ENCODE measurements at regions not wholly inside any gene's neighbourhood (a gene's known extent, or its start where the extent isn't known, plus 50 kb on each side); places are given as distances from the start of the nearest gene placed in this dataset.
"Not testable (repeated sequence)": the region's sequence is repeated elsewhere in the genome, so short reads cannot be mapped to it uniquely, and the experiment has no call there.

GRCh38 chr2:208685929-208686328, 279.3 kb downstream of the PTH2R start:
- intact Hi-C loops (cut with micrococcal nuclease), result not testable (repeated sequence)

GRCh38 chr2:208686665-208687064, 280.1 kb downstream of the PTH2R start:
- intact Hi-C loops (cut with micrococcal nuclease), result no loop called here

GRCh38 chr2:208687720-208688119, 281.1 kb downstream of the PTH2R start:
- intact Hi-C loops (cut with micrococcal nuclease), result not testable (repeated sequence)

GRCh38 chr2:208698114-208698513, 291.5 kb downstream of the PTH2R start:
- intact Hi-C loops (cut with micrococcal nuclease), result no loop called here

- intact Hi-C loops (cut with micrococcal nuclease), result no loop called here
These were observed 301.9 kb downstream of the PTH2R start for GRCh38 chr2:208708486-208708885.

GRCh38 chr2:208711598-208711997, 305.0 kb downstream of the PTH2R start:
- intact Hi-C loops (cut with micrococcal nuclease), result no loop called here

GRCh38 chr2:208713066-208713745, 306.6 kb downstream of the PTH2R start:
- intact Hi-C loops (cut with micrococcal nuclease), result no loop called here

GRCh38 chr2:208718828-208719227, 312.2 kb downstream of the PTH2R start:
- intact Hi-C loops (cut with micrococcal nuclease), result no loop called here

- intact Hi-C loops (cut with micrococcal nuclease), result no loop called here
These were observed 316.1 kb downstream of the PTH2R start for GRCh38 chr2:208722731-208723130.

GRCh38 chr2:208725280-208725679, 318.7 kb downstream of the PTH2R start:
- intact Hi-C loops (cut with micrococcal nuclease), result no loop called here

GRCh38 chr2:208726242-208726641, 319.6 kb downstream of the PTH2R start:
- intact Hi-C loops (cut with micrococcal nuclease), result no loop called here

- intact Hi-C loops (cut with micrococcal nuclease), result not testable (repeated sequence)
These were observed 345.2 kb downstream of the PTH2R start for GRCh38 chr2:208751663-208752415.

- intact Hi-C loops (cut with micrococcal nuclease), result no loop called here
These were observed 350.8 kb downstream of the PTH2R start for GRCh38 chr2:208757364-208757763.

- intact Hi-C loops (cut with micrococcal nuclease), result not testable (repeated sequence)
These were observed 366.5 kb downstream of the PTH2R start for GRCh38 chr2:208773074-208773473.

GRCh38 chr2:208781166-208781565, 374.6 kb downstream of the PTH2R start:
- intact Hi-C loops (cut with micrococcal nuclease), result no loop called here

- intact Hi-C loops (cut with micrococcal nuclease), result no loop called here
These were observed 375.5 kb downstream of the PTH2R start for GRCh38 chr2:208782097-208782496.

GRCh38 chr2:208783184-208783583, 376.6 kb downstream of the PTH2R start:
- intact Hi-C loops (cut with micrococcal nuclease), result no loop called here

- intact Hi-C loops (cut with micrococcal nuclease), result not testable (repeated sequence)
These were observed 378.2 kb downstream of the PTH2R start for GRCh38 chr2:208784774-208785173.

GRCh38 chr2:208791257-208791656, 384.7 kb downstream of the PTH2R start:
- intact Hi-C loops (cut with micrococcal nuclease), result no loop called here

GRCh38 chr2:208792766-208793165, 386.2 kb downstream of the PTH2R start:
- intact Hi-C loops (cut with micrococcal nuclease), result no loop called here

GRCh38 chr2:208793434-208793833, 386.8 kb downstream of the PTH2R start:
- intact Hi-C loops (cut with micrococcal nuclease), result no loop called here

- intact Hi-C loops (cut with micrococcal nuclease), result no loop called here
These were observed 387.8 kb downstream of the PTH2R start for GRCh38 chr2:208794288-208794975.
